ENCODE measurements at regions not wholly inside any gene's neighbourhood (a gene's known extent, or its start where the extent isn't known, plus 50 kb on each side); places are given as distances from the start of the nearest gene placed in this dataset.

DNA sequence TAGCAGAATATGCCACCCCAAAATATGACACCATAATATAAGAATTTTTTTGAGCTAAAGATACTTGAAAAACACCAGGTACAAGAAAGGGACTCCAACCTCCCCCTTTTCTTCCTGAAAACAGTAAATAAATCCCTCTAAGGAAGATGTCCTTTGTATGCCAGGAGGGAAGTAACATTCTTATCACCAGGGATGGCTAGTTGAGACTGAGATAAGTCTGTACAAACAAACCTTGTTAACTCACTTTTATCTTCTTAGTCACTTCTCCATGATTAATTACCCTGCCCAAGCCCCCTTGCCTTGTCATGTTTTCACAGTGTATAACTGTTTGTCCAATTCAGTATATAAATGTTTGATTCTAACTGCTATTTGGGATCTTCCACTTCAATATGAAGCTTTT lies 888.0 kb downstream of the PCDH18 start:
- DNase-seq: no peak

DNA sequence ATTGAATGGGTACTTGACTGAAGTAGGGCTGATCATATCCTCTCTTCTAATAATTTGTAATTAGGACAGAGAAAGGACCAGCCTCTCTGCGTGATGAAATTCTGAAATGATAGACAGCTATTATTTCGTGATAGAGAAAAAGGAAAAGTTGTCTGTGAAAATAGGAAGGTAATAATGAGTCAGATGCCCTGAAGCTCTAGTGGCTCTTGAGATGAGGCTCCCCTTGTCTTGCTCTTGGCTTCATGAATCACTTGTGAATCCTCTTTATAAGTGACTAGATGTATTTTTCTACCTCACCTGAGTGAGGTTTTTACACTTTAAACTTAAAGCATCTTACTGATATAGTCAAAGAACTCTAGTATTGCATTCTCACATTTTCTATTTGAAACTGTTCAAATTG lies 888.9 kb downstream of the PCDH18 start:
- no peak for DNase-seq

DNA sequence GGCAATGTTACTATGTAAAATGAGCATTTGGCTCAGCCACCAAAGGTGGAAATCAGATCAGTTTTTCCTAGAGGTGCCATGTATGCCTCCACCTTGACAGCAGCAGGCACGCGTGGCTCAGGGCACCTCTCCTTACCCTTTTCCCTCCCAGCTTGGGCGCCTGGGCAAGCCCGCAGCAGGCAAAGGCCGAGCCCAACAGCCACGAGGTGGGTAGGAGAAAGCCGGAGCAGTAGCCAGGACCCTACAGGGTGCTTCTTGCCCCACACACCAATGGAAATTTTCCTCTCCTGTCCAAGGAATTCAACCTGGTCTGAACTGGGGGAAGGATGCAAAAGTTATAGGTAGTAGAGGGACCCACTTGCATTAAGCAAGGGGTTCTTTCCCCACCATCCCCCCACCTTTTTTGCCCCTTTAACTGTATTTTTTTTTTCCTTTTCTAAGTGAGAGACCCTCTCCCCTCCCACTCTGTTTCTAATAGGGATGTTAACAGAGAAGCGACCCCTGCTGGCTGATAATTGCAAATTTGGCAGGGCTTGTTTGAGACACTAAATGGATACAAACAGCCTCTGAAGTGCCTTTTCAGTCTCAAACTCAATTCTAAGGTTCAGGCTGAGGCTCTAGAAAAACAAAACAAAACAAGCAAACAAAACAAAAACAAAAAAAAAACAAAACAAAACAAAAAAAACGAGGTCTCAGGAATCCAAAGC lies 895.1 kb downstream of the PCDH18 start:
- no peak for DNase-seq

DNA sequence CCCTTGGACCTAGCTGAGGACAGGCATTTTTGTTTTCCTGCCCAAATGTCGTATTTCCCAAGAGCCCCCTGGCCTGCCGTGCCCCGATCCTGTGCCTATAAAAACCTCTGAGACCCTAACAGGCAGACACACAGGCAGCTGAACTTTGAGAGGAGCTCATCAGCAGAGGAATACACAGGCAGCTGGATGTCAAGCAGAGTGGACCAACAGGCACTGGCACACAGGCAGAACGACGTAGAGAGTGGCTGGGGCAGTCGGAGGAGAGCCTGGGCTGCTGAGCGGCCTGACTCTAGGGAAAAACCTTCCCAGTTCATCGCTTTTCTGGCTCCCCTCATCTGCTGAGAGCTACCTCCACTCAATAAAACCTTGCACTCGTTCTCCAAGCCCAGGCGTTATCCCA lies 896.1 kb downstream of the PCDH18 start:
- no peak for DNase-seq

DNA sequence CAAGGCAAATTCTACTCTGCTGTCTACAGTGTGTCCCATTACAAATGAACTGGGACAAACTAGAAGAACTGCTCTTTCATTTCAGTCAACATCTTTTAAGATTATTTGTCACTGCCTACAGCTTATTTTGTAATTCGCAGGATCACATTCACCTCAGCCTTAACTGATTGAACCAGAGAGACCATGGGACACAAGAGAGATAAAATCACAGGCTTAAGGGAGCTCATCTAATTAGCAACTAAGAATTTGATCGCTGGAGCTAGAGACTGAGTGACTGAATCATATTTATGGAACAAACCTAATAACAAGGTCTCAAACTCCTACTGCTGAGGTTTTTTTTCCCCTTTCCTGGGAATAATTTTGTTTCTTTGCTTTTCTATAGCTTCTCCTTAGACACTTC lies 898.2 kb downstream of the PCDH18 start:
- DNase-seq: no peak

DNA sequence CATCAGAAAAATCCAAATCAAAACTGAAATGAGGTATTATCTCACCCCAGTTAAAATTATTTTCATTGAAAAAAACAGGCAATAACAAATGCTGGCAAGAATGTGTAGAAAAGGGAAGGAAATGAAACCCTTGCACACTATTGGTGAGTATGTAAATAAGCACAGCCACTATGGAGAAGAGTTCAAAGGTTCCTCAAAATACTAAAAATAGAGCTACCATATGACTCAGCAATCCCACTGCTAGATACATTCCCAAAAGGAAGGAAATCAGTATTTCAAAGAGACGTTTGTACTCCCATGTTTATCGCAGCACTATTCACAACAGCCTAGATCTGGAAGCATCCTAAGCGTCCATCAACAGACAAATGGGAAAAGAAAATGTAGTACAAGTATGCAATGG lies 932.4 kb downstream of the PCDH18 start:
- DNase-seq: no peak

DNA sequence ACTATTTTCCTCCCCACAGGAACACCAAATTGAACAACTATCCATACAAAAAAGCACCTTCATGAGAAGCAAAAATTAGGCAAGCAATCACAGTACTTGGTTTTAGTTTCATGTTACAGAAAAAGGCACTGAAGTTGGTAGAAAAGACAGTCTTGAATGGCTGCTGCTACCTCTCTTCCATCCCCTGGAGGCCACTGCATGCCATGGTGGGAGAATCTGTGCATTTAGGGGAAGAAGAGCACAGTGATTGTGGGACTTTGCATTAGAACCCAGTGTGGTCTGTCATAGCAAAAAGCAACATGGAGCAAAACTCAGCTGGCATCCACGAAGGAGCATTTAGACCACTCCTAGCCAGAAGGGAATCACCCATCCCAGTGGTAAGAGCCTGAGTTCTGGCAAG lies 941.9 kb downstream of the PCDH18 start:
- DNase-seq: no peak

DNA sequence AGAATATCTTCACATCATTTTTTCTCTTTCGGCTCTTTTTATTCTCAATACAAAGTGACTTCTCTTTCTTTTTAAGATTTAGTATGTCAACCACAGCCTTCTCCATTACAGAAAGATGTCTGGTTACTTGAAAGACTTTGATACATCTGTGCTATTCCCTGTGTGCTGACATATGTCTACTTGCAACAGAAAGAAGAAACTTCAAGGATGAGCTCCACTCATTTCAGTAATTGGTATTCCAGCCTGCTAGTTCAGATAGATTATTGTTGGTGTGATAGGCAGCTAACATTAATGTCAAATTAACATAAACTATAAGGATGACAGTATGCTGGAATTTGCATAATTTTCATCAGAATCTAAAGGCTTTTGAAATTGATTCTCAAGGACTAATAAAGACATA lies 948.7 kb downstream of the PCDH18 start:
- DNase-seq: no peak

DNA sequence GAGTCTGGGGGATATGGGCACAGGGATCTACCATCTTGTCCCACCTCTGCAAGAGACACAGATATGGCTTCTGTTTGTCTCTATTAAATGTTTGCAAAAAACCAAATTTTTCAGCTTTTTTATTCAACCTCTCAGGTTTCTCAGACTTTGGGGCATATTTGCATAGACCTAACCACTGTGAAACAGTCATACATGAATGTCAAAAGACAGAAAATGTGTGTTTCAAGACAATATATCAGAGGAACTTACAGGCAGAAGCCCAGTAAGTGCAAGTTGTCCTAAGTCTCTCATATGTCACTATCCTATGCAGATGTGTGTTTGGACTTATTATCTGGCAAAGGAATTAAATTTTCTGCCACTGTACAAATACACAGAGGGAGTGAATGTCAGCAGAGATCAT lies 951.2 kb downstream of the PCDH18 start:
- no peak for DNase-seq

DNA sequence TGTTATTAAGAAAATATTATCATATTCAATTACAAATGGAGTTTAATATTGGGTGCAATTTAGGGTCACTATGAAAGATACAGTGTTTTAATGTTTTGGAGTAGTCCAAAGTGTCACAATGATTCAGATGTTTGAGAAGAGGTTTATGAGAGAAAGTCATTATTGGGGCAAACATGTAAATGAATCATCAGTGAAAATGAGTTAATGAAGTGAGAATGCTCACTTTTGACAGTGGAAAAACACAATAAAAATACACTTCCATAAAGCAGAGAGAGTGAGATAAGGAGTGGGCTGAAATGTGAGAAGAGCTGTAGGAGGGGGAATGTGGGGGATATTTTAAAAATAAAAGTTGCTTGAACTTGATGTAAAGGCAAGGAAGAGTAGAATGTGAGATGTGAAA lies 957.1 kb downstream of the PCDH18 start:
- no peak for DNase-seq

DNA sequence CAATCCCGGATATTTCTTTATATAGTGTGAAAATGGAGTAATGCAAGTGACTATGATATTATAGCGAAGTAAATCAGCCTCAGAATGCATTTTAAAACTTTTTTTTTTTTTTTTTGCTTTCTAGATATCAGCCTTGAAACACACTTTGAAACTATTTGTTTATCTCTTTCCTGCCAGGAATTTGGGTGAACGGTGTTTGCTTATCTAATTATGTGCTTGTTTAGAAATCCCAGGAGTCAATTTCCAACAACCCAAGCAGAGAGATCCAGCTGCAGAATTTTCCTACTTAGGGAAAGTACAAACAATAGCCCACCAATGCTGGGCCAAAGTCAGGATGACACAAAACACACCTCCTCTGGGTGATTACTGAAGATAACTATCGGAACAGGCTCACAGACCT lies 958.8 kb downstream of the PCDH18 start:
- DNase-seq: no peak

DNA sequence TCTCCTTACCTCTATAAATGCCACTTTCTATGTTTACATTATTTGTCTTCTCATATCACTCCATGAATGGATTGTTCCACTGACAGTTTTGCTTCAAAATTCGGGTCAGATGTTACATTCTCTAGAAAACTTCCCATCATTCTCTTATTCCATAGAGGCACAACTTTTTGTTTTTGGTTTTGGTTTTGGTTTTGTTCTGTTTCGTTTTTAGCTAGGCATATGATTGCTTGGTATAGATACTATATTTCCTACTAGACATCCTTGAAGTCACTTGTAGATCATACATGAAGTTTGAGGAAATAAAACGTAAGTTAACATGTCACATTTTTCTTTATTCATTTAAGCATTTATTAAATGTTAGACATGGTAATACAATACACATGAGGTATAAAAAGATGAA lies 961.0 kb downstream of the PCDH18 start:
- no peak for DNase-seq

DNA sequence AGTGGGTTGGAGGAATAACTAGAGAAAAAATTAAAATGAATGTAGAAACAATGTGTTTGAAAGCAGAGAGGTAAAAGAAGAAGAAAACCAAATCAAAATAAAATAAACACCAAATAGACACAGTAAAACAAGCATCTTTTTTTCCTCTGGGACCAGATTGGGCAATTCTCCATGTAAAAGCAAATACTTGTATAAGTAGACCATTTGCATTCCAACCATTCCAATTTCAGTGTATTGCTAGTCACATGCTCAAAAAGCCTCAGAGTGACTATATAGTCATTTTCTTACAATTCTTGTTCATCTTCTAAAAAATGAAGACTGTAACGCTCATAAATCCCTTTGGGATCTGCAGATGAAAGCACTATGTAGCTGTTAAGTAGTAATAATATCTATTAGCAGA lies 969.5 kb downstream of the PCDH18 start:
- no peak for DNase-seq

DNA sequence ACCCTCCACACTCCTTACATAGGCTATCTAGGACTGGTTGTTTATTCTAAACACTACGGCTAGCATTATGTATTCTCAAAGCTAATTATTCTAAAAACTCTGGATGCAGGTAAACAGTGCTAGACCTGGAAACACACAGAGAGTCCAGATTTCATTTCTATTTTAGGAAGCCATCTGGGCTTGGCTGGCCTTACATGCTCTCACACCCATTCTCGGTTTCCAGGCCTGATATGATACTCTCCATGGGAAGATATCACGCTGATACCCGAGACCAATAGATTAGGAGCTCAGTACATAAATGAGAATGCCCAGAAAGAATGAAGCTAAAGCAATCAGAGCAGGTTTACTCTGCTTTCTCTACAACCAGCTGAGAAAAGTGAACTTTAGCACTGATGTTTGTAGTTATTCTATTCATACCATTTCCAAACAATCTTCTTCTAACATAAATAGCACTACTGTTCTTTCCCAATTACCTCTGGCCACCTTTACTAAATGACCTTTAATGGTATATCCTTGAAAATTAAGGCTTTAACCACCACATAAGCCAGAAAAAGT lies 973.3 kb downstream of the PCDH18 start:
- no peak for DNase-seq

DNA sequence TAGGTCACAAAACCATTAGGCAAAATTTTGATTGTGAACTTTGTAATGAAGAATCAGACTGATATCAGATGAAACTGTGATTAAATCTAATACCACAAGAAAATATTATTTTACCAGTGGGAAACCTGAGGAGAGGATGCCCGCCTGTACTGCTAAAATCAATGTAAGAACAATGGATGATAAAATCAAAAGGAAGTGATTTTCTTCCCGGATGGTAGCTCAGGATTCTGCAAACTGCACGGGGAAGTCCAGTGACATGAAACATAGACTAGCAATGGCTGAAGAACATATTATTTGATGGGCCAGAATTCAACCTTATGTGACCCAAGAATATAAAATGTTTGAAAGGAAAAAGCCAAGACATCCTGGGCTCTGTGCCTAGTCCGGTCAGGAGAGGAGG lies 974.9 kb downstream of the PCDH18 start:
- DNase-seq: no peak

DNA sequence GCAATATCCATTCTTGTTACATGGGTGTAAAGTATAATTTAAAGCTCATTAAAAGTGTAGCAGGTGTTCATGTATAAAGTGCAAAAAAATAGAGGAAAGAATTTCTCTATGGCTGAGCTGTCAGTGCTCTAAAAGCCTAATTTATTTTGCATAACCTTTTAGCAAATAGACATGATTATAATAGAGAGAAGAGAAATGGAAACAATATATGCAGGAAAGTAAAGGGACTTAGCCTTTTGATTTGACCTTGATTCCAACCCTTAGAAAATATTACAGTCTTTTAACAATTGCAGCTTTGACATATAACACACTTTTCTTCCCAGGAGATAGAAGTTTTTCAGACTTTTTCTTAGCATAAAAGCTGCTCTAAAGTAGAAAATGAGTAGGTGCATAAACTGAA lies 978.3 kb downstream of the PCDH18 start:
- DNase-seq: no peak

DNA sequence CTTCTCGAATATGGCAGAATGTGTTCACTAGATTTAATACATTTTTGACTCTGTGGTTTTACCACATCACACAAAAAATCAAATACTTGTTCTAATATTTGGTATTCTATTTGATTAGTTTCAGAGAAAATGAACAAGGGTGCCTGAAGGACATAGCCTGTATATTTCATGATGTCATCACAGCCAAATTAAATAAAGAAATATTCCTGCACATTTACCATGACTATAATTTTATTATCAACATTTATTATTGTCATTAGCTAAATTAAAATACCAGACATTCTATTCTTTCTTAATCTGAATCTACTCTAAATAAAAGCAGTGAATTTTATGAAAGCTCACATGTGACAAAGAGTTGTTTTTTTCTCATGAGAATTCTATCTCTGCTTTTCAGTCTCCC lies 980.5 kb downstream of the PCDH18 start:
- DNase-seq: no peak

DNA sequence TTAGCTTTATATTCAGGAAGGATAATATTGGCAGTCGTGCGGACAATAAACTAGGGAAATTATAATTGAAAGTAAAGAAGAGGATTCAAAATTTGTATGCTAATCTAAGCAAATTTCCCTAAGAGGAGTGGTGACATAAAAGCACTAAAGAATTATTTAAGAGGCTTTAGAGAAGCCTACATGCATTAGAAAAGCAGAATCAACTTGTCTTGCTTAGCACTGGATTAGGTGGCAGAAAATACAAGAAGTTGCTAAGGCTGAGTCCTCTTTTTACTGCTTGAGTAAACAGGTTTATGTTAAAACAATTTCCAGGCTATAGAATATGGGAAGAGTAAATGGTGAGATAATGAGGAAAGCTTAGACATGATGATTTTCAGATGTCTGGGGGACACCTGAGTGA lies 991.5 kb downstream of the PCDH18 start:
- DNase-seq: no peak

DNA sequence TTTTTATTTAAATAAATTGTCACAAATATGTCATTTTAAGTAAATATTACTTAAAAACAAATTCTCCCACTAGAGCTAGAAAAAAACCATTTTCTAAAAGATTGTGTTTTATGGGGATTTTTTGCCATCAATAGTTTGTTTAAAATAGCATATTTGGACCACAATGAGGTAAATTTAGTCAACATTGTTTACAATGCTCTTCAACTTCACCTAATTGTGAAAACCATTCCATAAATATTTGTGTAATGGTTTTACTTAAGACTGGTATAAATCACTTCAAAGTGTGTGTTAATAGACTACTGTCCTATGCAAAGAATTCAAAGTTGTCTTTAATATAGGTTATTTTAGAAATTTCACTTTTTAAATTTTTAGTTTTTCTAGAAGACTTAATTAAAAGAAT lies 1004.2 kb downstream of the PCDH18 start:
- no peak for DNase-seq

DNA sequence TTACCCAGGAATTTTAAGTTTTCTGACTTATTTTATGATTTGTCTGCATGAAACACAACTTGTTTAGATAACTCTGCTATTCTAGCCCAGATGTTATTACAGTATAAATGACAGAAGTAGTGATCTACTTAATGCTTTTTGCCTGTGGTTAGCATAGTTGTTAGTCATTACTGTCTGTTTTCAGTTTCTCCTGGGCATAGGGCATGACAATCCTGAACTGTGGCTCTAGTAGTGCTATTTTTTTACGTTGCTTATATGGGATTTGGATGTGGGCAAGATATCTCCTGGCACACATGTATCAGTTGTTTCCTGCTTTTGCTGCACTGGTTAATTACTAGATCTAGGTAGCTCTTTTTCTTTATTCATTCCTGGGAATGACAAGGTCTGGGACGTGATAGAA lies 1005.8 kb downstream of the PCDH18 start:
- no peak for DNase-seq

DNA sequence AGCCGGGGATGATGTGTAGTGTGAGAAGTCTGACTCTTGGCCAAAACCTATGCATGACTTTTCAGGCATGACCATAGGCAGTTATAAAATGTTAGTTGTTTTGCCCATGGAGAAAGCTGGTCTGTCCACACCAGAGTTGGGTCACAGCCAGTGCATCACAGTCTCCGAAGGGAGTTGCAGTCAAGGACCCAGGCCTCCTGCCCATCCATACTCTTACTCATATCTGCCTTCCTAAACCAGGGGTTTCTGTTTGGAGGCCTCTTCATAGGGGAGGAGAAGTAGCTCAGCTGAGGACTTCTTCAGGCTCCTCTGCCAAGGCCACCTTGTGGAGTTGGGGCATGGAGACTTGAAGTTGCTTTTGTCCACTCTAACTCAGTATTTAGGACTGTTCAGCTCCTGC lies 1008.3 kb downstream of the PCDH18 start:
- DNase-seq: no peak

DNA sequence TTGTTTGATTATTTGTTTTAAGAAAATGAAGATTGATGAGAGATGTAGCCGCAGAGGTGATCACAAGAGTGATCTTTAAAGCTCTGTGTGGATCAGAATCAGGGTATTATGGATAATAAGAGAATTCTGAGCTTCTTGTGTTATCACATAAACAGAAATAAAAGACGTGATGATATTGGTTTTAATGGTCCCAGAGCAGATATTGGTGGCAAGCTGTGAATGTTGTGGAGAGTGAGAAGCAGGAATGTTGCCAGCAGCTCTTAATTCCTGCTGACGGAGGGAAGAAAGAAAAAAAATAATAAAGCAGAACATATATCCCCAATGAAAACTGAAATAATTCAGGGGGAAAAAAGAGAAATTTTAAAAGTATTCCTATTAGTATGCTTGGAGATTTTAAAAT lies 1015.9 kb downstream of the PCDH18 start:
- no peak for DNase-seq

DNA sequence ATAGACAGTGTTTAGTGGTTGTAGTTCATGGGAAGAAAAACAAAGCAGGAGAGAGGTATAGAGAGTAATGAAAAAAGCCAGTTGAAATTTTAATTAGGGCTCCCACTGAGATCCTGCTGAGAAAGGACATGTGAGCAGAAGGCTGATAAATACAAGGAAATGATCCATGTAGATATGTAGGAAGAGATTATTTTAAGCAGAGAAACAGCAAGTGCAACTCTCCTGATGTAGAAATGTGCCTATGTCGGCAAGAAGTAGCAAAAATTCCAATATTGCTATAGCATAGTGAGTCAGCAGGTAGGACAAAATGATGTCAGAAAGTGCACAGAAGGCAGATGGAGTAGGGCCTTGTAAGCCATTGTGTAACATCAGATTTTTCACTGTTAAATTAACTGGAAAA lies 1027.3 kb downstream of the PCDH18 start:
- DNase-seq: no peak

DNA sequence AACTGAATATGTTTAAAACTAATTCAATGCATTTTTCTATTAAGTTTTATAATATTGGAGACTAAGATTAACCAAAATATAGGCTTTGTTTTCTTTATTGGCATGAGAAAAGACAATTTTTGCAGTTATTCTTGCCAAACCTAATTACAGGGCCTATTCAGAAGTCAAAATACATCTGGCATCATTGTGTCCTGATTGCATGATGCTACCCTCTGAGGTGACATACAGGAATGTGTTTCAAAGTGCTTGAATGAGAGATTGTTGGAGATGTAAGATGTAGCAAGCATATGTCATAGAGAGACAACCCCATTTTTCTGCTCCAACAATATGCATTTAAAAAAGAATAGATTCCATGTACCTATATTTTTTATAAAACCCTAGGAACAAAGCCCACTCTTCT lies 1036.4 kb downstream of the PCDH18 start:
- DNase-seq: no peak

DNA sequence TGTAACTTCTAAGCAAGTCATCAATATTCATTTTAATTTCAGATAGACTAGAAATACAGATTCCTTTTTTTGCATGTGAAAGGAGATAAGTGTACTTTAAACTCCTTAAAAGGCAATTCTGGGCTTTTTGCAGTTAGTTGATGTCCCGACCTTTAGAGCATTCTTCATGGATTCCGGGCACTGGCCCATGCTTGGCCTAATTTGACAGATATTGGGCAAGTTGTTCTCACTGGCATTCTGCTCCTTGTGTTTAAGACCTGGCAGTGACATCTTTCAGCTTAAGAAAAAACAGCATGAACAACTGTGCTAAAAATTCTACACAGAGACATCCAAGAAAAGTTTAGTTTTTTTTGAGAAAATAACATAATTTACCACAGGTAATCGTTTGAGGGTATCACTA lies 1037.2 kb downstream of the PCDH18 start:
- no peak for DNase-seq

DNA sequence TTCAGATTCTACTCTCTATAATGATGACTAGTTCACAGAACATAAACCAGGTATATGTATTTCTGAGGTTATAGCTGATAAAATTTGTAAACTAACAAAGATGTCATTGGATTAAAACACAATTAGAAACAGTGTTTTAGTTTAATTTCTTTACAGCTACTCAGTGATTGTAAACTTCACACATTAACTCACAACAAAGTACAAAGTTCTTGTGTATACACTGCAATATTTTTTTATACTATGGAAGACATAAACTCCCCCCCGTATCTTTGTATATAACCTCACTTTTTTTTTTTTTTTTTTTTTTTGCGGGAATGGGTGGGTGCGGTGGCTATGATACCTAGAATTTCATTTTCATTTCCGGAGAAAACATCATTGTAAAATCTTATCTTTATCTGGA lies 1043.2 kb downstream of the PCDH18 start:
- DNase-seq: no peak

Data from CD4-positive, alpha-beta T cell treated with Interleukin-12 subunit alpha and Interleukin-12 subunit beta, for 1 hour (primary cell).